GM21529 (cell line): ENCODE measurements at regions not wholly inside any gene's neighbourhood (a gene's known extent, or its start where the extent isn't known, plus 50 kb on each side); places are given as distances from the start of the nearest gene placed in this dataset.

Experiments used
- ATAC-seq: cut with Tn5 transposase; IDR thresholded peaks from one replicate; pipeline ENCODE4 v1.9.1; 2021; ENCODE audit not compliant: unreplicated experiment

GRCh38 chr9:107650321-107650720 lies 160.8 kb upstream of the KLF4 start:
- no peak for ATAC-seq

GRCh38 chr9:107648153-107648715 lies 158.7 kb upstream of the KLF4 start:
- ATAC-seq = no peak

DNA sequence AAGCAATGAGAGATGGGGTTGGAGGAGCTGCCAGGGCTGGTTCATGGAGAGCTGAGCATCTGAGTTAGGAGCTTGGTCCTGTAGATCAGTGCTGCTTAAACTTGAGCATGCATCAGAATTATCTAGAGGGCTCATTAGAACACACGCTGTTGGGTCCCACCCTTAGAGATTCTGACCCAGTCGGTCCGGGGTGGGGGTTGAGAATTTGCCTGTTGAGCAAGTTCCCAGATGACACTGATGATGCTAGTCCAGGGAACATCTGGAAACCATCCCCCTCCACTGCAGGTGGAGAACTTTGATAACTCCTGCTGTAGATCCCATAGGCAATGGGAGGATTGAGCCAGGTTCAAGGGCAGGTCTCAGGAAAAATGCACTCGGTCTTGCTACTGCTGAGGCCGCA lies 158.0 kb upstream of the KLF4 start:
- no peak for ATAC-seq

- ATAC-seq = no peak
Observed at GRCh38 chr9:107647141-107647540, 157.6 kb upstream of the KLF4 start.

- ATAC-seq = no peak
Observed at GRCh38 chr9:107645464-107645833, 155.9 kb upstream of the KLF4 start.

DNA sequence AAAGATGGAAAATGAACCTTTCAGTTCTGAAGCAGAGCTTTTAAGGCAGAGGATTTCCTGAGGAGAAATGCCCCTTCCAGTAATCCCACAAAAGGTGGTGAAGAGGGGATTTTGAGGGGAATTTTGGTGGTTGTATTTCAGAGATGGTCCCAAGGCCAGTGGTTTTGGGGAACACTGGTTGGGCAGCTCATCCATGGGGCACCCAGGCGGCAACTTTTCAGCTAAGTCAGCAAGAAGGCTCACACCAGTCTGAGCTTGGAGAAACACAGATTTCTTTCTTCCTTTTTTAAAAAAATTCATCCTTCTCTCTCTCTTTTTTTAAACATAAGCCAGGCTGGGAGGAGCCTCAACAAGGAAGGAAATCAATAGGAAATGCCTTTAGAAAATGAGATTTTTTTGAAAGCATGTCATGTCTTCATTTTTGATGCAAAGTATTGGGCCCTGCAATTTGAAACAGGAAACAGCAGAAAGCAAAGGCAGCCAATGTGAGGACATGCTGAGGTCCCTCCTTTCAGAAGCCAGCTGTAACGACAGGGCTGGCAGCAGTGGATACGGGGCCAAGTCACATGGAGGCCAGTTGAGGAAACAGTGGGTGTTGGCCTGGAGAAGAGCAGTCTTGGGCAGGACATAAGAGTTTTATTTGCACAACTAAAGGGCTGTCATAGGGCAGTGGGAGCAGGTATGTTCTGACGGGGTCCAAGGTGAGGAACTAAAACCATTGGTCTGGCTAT lies 155.3 kb upstream of the KLF4 start:
- no peak for ATAC-seq

DNA sequence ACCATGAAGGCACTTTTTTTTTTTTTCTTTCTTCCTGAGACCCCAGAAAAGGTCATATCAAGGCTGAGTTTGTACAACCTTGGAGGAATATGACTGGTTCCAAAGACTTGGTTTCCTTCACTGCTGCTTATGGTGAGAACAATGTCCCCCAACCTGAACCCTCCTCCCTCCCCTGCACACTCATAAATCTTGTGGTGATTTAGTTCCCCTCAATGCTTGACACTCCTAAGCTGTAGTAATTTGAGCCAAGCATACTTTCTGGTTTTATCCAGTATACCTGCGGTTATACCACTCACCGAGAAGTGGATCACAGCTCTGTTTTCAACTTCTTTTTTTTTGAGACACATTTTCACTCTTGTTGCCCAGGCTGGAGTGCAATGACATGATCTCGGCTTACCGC lies 149.9 kb upstream of the KLF4 start:
- ATAC-seq = no peak

- ATAC-seq = no peak
Observed at GRCh38 chr9:107638521-107639310, 149.1 kb upstream of the KLF4 start.

GRCh38 chr9:107637421-107638420 lies 148.2 kb upstream of the KLF4 start:
- ATAC-seq = no peak

DNA sequence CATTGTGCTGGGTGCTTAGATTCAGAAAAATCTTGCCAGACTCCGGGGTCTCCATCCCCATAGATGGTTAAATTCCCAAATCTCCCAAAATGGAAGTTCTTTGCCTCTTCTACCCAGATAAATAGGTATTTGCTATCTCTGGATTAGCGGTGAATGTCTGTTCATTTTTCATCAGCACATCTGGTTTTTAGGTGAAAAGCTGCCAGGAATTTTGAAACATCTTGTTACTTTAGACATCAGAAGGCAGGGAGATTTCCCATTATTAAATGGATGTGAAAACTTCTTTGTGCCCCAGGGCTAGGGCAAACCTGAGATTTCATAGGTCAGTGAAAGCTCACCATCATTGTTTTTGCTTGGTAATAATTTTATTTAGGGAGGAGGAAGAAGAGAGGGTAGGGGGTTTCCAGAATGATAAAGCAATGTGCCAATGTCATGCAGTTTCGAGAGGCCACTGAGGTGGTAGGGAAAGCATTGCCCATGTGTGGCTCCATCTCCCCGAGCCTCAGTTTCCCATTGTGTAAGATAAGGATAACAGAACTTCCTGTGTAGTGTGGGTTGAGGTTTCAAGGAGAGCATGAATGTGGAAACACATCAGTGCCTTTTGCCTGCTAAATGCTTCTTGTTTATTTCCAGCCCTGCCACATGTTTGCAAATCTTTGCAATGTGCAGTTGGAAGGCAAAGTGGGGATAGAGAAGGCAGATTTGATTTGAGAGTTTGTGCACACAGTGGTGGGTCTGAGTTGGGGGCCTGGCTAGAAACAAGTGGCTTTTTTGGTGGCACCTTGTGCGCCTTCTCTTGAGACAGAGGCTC lies 147.2 kb upstream of the KLF4 start:
- ATAC-seq = no peak

DNA sequence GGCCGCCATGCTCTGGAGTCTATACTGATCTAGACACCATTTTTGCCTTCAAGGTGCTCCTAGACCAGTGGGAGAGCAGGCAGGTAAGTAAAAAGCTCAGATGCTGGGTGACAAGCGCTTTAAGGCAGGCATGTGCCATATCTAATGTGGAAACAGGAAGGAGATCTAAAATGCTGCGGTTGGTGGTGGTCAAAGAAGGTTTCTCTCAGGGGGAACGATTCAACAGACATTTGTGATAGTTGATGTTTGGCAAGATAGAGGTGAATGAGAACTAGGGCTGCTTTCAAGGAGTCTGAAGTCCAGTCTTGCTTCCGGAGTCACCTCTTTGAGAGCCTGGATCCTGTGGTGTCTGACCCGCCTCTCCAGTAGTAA lies 146.2 kb upstream of the KLF4 start:
- ATAC-seq = no peak

DNA sequence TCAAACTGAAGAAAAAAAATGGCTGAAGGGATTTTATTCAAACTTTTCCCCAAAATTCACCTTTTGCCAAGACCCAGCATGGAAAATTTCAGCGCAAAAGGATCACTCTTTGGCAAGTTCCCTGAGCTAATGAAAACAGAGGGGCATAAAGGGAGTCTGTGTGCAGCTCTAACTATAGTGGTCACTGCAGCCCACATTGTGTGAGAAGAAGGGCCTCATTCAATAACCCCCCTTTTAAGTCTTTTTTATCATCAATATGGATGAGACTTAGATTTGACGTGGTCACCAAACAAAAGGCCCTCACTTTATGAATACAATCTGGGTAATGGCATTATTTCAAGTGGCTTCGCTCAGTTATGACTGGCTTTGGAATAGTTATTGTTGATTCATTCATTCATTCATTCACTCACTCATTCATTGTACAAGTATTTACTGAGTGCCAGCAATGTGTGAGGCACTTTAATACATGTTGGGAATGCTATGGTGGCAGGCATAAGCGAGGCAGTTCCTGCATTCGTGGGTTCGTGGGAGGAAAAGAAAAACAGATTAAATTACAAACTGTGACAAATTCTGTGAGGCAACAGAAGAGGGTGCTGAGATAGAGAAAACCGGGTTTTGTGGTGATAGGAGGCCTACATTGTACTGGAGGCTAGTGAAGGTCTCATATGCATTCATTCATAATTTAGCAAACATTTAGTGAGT lies 145.7 kb upstream of the KLF4 start:
- ATAC-seq = no peak

GRCh38 chr9:107633406-107633805 lies 143.8 kb upstream of the KLF4 start:
- ATAC-seq = no peak

DNA sequence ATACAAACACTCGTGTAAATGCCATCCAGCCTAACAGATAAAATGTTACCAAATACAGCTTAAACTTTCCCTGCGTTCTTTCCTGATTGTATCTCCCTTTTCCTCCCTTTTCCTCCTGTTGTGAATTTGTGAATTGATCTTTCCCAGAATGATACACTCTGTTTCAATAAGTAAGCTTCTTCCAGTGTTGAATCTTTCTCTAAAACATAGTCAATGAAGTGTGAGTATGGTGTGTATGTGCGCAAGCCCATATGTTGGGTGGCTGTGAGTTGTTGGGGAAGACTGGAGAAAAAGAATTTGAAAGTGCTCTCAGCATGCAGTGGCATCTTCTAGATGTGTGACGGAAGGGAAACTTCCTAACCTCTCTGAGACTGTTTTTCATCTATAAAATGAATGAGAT lies 143.1 kb upstream of the KLF4 start:
- no peak for ATAC-seq

DNA sequence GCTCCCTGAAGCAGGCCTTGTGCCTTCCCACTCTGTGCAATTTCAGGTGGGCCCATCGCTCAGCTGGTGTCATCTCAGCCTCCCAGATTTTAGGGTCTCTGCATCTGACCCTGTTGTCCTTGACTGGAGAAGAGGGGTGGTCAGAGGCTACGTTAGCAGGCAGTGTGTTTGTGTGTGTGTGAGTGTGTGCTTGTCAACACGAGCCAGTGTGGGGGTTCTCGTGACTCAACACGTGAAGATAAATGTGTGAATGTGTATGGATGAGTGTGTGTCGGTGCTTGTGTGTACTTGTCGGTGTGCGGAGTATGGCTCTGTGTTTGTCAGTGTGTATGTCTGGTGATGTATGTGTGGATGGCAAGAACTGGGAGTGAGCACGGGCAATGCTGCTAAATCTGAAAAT lies 142.6 kb upstream of the KLF4 start:
- ATAC-seq = no peak

DNA sequence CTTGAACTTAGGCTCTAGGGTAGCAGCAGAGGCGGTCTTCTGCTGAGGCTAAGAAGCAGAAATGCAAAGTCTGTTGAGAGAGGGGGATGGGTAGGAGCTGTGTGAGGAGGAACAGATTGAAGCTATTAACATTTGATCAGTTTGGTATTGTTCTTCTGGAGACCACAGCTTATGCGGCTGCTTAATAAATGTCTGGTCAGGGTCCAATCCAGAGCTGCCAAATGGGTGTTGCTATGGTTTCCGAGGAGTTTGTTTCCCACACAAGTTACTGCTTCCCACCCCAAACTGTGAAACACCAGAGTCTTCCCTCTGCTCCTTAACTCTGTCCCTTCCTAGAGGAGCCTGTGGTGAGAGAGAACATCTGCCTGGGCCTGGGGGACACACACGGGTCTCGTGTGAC lies 142.2 kb upstream of the KLF4 start:
- no peak for ATAC-seq

GRCh38 chr9:107630156-107630555 lies 140.6 kb upstream of the KLF4 start:
- ATAC-seq = no peak

DNA sequence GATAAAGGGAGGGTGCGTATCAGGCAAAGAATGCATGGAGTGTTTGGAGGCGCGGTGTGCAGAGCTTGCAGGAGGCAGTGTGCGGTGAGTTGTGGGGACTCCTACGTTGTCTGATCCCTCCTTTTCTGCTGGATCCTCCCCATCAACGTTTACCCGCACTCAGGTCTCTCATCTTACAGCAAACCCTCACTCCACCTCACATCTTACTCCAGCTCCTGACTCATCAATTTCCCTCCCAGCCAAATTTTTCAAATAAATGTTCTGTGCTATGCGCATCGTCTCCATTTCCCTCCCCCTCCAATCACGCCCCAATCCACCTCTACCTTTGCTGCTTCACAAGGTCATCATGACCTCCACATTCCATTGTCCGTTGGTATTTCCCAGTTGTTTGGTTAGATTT lies 138.9 kb upstream of the KLF4 start:
- ATAC-seq = no peak

DNA sequence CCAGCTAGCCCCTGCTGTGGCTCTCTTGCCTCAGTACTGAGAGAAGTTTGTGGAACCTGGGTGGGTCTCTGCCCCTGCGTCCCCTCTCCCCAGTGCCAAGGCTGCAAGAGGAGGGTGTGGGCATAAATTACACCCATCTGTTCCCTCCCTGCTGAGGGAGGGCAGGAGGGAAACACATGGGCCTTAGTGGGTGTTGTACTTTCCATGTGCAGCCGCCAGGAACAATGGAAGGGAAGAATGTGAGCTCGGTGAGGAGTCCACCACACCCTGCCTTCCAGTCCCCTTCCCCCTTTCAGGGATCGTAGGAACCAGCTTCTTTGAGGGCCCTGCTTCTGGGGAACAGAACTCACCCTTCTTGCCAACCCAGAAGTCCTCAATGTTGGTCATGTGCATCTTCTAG lies 138.2 kb upstream of the KLF4 start:
- ATAC-seq = no peak

GRCh38 chr9:107626118-107626517 lies 136.5 kb upstream of the KLF4 start:
- no peak for ATAC-seq
